ENCODE measurements at regions not wholly inside any gene's neighbourhood (a gene's known extent, or its start where the extent isn't known, plus 50 kb on each side); places are given as distances from the start of the nearest gene placed in this dataset.

GRCh38 chr3:103698646-103699045 lies 1263.8 kb downstream of the ZPLD1 start:
- TF ChIP-seq CTCF (IDR thresholded peaks at IDR 0.05) (no peak), POLR2A (IDR thresholded peaks at IDR 0.05) (no peak)
